ENCODE measurements at regions not wholly inside any gene's neighbourhood (a gene's known extent, or its start where the extent isn't known, plus 50 kb on each side); places are given as distances from the start of the nearest gene placed in this dataset.
"Not testable (repeated sequence)": the region's sequence is repeated elsewhere in the genome, so short reads cannot be mapped to it uniquely, and the experiment has no call there.

DNA sequence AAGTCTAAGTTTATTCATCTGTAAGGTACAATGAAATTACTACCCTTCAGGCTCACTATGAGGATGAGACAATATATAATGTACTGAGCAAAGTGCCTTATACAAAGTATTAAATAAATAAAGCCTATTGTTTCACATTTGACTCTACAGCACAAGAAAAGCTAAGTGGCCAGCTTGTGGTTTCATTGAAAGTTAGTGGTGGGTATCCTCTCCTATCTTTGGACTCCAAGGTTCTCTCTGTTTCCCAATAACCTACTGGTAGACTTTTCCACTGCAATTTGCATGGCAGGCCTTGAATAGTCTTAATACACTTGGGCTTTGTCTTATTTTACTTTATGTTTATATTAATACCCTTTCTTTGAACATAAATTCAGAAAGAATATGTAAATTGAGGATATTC is 262.7 kb downstream of the DEPDC1B start:
- no peak for DNase-seq

DNA sequence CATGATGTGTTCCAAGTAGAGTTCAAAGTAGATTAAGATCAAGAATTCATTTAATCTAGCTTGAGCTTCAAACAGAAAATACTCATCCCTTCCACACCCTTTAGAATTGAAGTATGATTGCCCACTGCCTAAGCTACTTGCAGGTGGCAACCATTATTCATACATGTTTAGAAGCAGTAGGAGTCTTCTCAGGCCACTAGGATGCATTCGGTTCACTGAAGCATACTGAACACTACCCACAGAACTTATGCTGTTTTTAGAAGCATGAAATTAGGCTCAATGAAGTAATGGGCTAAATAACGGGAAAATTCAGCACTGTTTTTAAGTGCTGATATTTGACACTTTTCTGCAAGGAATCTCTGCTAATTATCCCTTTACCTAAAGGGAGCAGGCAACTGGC is 263.4 kb downstream of the DEPDC1B start:
- no peak for DNase-seq

- no peak for DNase-seq
These were observed 264.2 kb downstream of the DEPDC1B start for GRCh38 chr5:60435808-60436207.

GRCh38 chr5:60426189-60426588 is 273.8 kb downstream of the DEPDC1B start:
- not testable (repeated sequence) for DNase-seq

GRCh38 chr5:60420773-60421172 is 279.2 kb downstream of the DEPDC1B start:
- DNase-seq: not testable (repeated sequence)

DNA sequence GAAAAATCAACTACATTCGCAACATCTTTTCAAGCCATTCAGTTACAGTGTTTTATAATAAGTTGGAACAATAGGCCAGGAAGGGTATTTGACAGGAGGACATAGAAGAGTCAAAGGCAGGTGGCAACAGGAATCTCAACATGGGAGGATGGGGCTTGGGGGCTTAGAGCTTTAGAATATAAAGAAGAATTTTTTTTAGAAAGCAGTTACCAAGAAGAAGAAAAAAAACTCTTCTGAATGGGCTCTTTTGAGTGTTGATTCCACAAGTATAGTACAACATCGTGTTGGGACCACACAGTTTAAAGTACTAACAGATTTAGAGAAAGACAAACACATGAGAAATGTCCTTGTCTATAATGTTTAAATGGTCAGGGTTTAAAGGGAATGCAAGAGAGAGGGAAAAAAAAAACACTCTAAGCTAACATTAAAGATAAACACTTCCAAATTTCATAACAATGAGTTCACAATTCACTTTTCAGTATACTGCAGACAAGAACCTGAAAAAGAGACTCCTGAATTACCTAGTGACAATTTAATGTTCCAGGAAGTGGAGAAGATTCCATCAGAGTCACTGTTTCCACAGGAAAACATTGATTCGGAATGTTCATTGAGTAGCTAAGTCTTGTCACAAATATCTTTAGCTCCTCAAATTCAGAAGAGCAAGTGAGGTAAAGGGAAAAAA is 282.3 kb downstream of the DEPDC1B start:
- DNase-seq: no peak

DNA sequence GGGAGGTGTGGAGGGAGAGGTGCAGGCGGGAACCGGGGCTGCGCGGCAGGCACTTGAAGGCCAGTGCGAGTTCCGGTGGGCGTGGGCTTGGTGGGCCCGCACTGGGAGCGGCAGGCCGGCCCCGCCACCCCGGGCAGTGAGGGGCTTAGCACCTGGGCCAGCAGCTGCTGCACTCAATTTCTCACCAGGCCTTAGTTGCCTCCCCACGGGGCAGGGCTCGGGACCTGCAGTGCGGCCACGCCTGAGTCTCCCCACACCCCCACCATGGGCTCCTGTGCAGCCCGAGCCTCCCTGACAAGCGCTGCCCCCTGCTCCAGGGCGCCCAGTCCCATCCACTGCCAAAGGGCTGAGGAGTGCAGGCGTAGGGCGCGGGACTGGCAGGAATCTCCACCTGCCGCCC is 284.5 kb downstream of the DEPDC1B start:
- DNase-seq: no peak

DNA sequence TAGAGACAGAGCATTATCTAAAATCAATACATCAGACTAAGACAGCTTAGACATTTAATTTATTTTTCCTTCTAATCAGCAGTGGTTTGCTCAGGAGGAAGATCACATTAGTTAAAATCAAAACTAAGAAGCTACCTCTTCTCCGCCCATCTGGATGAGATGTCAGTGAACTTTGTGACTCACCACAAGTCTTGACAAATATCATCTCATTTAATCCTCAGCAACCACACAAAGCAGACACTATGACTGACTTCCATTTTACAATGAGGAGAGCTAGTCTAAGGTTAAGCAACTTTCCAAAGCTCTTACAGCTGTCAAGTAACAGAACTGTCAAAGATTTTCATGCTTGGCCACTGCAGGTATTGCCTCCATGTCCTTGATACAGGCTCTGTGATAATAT is 289.5 kb downstream of the DEPDC1B start:
- DNase-seq: no peak

- DNase-seq: no peak
These were observed 295.8 kb downstream of the DEPDC1B start for GRCh38 chr5:60404171-60404570.

DNA sequence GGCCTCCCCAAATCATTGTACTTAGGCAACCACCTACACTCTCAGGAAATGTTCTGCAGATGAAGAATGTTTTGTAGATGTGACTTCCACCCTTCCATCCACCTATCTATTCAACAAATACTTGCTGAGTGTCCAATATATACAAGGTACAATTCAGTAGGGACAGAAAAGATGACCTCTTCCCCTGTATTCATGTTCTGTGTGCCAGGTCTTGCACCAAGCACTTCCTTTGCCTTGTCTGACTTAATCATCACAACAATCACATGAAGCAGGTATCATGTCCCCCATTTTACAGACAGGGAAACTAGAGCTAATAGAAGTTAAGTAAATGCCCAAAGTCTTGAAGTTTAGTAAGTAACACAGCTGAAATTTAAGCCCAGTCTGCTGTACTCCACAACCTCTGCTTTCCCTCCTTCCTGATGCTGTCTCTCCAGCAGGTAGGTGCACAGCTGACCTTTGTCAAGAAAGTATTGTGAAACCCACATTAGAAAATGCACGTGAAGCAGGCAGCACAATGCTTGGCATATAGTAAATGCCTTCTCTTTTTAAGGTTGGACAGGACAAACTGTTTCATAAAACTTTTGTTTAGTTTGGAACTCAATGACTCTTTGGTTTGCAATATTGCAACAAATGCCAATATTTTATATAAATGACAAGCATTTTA is 296.5 kb downstream of the DEPDC1B start:
- no peak for DNase-seq

GRCh38 chr5:60402161-60402785 is 297.7 kb downstream of the DEPDC1B start:
- no peak for DNase-seq

- no peak for DNase-seq
These were observed 298.4 kb downstream of the DEPDC1B start for GRCh38 chr5:60401526-60401925.

DNA sequence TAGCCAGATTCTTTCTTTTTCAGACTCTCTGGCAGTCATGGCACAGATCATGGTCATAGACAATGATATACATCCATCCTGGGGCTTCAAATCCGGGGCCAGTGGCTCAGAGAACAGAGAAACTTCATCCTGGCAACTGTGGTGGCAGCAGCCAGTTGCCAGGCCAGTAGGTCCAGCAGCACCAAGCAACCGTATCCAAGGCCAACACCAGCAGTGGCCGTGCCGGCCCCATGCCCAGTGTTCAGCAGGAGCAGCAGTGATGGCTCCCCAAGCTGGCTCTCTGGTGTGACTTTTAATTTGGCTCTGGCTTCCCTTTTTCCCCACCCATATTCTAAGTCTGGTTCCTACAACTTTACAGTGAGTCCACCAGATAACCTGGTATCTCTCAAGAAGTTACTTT is 300.5 kb downstream of the DEPDC1B start:
- DNase-seq: no peak

DNA sequence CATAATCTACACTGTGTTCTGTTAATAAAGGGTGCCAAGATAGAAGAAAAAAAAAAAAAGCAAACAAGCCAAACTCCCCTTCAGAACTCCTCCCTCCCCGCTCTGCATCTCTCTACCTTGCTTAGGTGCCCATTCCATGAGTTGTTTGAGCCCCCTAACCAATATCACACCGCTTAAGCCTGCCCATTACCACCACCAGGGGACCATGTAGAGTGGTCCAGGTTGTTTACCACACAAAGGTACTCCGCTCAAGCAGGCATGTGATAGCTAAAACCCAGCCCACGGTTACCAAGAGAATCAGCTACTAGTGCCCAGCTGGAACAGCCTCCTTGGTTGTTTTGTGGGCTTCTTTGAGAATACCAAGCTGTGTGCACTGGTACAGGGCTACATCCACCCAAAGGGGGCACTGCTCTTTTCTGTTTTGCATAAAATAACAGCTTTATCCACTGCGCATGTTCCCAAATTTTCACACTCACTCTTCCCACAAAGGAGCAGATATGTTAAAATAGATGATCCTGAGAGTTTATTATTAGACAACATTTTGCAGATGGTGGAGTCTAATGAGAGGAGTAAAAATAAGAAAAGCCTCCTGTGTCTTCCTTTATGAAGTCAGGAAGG is 304.1 kb downstream of the DEPDC1B start:
- no peak for DNase-seq

DNA sequence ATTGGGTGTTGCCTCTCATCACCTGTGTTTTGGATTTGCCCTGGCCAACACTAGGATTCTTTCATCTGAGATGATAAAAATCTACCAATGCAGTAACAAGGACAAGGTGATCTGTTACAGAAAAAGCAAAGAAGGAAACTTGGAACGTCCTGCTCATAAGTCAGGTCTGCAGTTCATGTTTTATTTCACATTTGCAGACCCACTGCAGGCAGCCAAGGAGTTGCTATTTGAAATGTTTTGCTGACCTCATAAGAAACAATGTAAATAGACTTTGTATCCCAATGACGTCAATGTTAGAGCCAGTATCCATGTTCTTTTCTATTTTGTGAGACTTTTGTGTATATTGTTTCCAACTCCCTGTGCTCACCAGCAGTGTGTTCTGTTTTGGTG is 312.9 kb downstream of the DEPDC1B start:
- DNase-seq: no peak

DNA sequence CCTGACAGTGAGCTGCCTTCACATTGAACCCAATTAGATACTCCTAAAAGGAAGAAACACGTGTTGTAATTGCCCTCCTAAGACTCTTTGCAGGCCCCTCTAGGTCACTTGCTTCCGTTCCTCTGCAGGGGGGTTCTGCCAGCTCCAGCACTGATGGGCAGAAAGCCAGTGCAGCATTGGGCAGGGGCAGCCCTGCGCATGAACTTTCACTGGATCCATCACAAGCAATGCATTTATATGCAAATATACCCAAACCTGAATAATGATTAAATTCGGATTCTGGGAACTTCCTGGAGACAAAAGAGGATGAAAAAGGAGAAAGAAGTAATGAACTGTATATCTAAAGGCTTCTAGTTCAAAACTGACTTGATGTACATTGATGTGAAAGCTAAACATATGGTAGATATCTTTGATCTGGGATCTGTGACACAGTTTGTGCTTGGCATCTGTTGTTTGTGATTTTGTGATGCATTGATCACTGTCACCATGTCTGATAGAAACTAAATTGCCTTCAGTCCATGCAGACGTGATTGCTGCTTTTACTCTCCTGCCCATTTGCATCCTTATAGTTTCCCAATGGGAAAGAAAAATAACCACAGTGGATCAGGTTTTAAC is 313.4 kb downstream of the DEPDC1B start:
- DNase-seq: no peak

- peak; percentile 10 for DNase-seq
These were observed 317.2 kb downstream of the DEPDC1B start for GRCh38 chr5:60382716-60383115.

- no peak for DNase-seq
These were observed 320.1 kb downstream of the DEPDC1B start for GRCh38 chr5:60379907-60380306.

GRCh38 chr5:60377826-60378225 is 322.1 kb downstream of the DEPDC1B start:
- no peak for DNase-seq

GRCh38 chr5:60376860-60377259 is 323.1 kb downstream of the DEPDC1B start:
- no peak for DNase-seq

DNA sequence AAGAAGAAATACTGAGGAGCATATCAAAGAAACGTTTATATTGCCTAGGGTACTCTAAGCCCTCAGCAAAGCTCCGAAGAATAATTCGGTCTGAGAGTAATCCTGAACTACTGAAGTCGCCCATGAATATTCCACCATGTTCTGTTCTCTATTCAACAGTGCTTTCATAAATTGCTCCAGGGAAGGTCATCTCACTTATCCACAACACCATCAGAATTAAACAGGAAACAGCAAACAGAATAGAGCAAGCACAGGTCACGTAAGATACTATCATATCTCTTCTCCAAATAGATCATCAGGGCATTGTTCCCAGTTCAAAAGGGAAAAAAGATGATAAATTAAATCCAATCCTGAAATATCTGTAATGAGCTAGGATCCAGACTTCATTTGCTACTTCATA is 325.6 kb downstream of the DEPDC1B start:
- no peak for DNase-seq

- DNase-seq: no peak
These were observed 327.2 kb downstream of the DEPDC1B start for GRCh38 chr5:60372786-60373185.

GRCh38 chr5:60371065-60371464 is 328.9 kb downstream of the DEPDC1B start:
- DNase-seq: no peak

DNA sequence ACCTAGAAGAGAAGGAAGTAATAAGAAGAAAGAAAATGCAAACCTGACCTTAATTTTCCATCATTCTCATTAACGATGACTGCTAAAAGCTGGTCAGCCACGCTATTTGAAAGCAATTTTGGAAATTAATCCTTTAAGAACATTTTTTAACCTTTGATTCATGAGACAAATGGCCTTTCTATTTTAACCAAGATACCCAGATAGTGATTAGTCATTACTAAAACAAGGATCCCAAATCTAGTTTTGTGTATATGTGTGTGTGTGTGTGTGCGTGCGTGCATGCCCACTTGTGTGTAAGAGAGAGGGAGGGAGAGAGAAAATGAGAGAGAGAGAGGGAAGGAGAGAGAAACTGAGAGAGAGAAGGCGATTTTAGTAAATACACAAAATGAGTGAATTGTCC is 329.5 kb downstream of the DEPDC1B start:
- no peak for DNase-seq

Measured in GDM1 (cell line).